AG09319 (cell line): ENCODE measurements at regions not wholly inside any gene's neighbourhood (a gene's known extent, or its start where the extent isn't known, plus 50 kb on each side); places are given as distances from the start of the nearest gene placed in this dataset.

ENCODE experiments used
- DNase-seq: peaks from one replicate; pipeline ENCODE4 v3.0.0-alpha.2; 2010; ENCODE audit warnings: low read depth; ENCODE audit errors: extremely low read depth
- CTCF ChIP-seq: IDR thresholded peaks from 2 replicates; pipeline ENCODE4 v1.5.1; 2011; ENCODE audit warnings: low read depth, mild to moderate bottlenecking, inconsistent platforms, low read length, moderate library complexity

- no peak for DNase-seq
- TF ChIP-seq CTCF = no peak
These were observed 504.3 kb upstream of the GBE1 start for GRCh38 chr3:82265747-82266146.

- no peak for TF ChIP-seq CTCF
- no peak for DNase-seq
These were observed 500.7 kb upstream of the GBE1 start for GRCh38 chr3:82262193-82262592.

GRCh38 chr3:82261637-82262036, 500.2 kb upstream of the GBE1 start:
- no peak for TF ChIP-seq CTCF
- no peak for DNase-seq

- DNase-seq = no peak
- TF ChIP-seq CTCF = no peak
These were observed 499.6 kb upstream of the GBE1 start for GRCh38 chr3:82261013-82261412.

- DNase-seq = no peak
- TF ChIP-seq CTCF = no peak
These were observed 498.5 kb upstream of the GBE1 start for GRCh38 chr3:82259994-82260393.

- no peak for DNase-seq
- TF ChIP-seq CTCF = no peak
These were observed 478.9 kb upstream of the GBE1 start for GRCh38 chr3:82240322-82240721.

- no peak for DNase-seq
- TF ChIP-seq CTCF = no peak
These were observed 474.8 kb upstream of the GBE1 start for GRCh38 chr3:82236257-82236656.
